Liver (tissue), 8 donors: ENCODE measurements at regions not wholly inside any gene's neighbourhood (a gene's known extent, or its start where the extent isn't known, plus 50 kb on each side); places are given as distances from the start of the nearest gene placed in this dataset.

Source experiments
- DNase-seq: peaks from one replicate; pipeline ENCODE4 v3.0.0-alpha.2; 2017; ENCODE audit warnings: low spot score
- H3K27ac ChIP-seq, 2 donors: one replicate each; pipeline ENCODE4 v1.7.0; 2013; ENCODE audit warnings: inconsistent platforms in 2 of 2, low read length in 2 of 2, control low read depth in 1 of 2, low read depth in 1 of 2, mild to moderate bottlenecking in 1 of 2
- H3K27me3 ChIP-seq, 4 donors: one replicate each; pipeline versions ENCODE4 v1.6.1 to v1.7.0; 2013; ENCODE audit warnings: low read length in 3 of 4, inconsistent platforms in 1 of 4, mild to moderate bottlenecking in 1 of 4, moderate library complexity in 1 of 4; ENCODE audit not compliant: control insufficient read depth in 4 of 4, insufficient read depth in 4 of 4
- H3K36me3 ChIP-seq, 4 donors: one replicate each; pipeline versions ENCODE4 v1.6.1 to v1.7.0; 2013; ENCODE audit warnings: low read length in 3 of 4, mild to moderate bottlenecking in 3 of 4, low read depth in 1 of 4, moderate library complexity in 1 of 4; ENCODE audit not compliant: control insufficient read depth in 4 of 4, insufficient read depth in 3 of 4
- H3K4me1 ChIP-seq, 4 donors: one replicate each; pipeline versions ENCODE4 v1.6.1 to v1.7.0; 2013; ENCODE audit warnings: low read length in 3 of 4, mild to moderate bottlenecking in 3 of 4, moderate library complexity in 1 of 4; ENCODE audit not compliant: control insufficient read depth in 4 of 4, insufficient read depth in 4 of 4
- H3K4me3 ChIP-seq, 3 donors: one replicate each; pipeline versions ENCODE4 v1.6.1 to v1.7.0; 2013; ENCODE audit warnings: low read length in 3 of 3, control low read depth in 1 of 3, low read depth in 1 of 3, mild to moderate bottlenecking in 1 of 3
- H3K9ac ChIP-seq, 2 donors: one replicate each; pipeline ENCODE4 v1.7.0; 2013; ENCODE audit warnings: low read length in 2 of 2, mild to moderate bottlenecking in 2 of 2, moderate library complexity in 2 of 2, control low read depth in 1 of 2, low read depth in 1 of 2
- H3K9me3 ChIP-seq, 4 donors: one replicate each; pipeline versions ENCODE4 v1.6.1 to v1.7.0; 2013; ENCODE audit warnings: low read length in 3 of 4; ENCODE audit not compliant: control insufficient read depth in 4 of 4
- CTCF ChIP-seq: fragments of 150-350 bp; IDR thresholded peaks from 2 replicates; pipeline ENCODE4 v1.5.1; 2017; ENCODE audit warnings: improper control_type of control experiment, low read depth, low read length; ENCODE audit not compliant: missing input control
- EGR1 ChIP-seq, 2 donors: IDR thresholded peaks; 2 replicates each; pipeline ENCODE4 v1.6.1; 2016 to 2018; ENCODE audit warnings: antibody characterized with exemption in 2 of 2, low read depth in 2 of 2
- FOXA2 ChIP-seq: IDR thresholded peaks from 2 replicates; pipeline ENCODE4 v1.6.1; 2016; ENCODE audit warnings: antibody characterized with exemption
- GABPA ChIP-seq, 2 donors: IDR thresholded peaks in 1 of 2; conservative IDR thresholded peaks in 1 of 2; 2 replicates each; pipeline ENCODE4 v1.6.1; 2016; ENCODE audit warnings: antibody characterized with exemption in 2 of 2, mild to moderate bottlenecking in 1 of 2, moderate library complexity in 1 of 2
- HNF4A ChIP-seq, 2 donors: conservative IDR thresholded peaks; 2 replicates each; pipeline ENCODE4 v1.6.1; 2016; ENCODE audit warnings: antibody characterized with exemption in 2 of 2, mild to moderate bottlenecking in 2 of 2
- HNF4G ChIP-seq: IDR thresholded peaks from 2 replicates; pipeline ENCODE4 v1.6.1; 2016; ENCODE audit warnings: antibody characterized with exemption
- JUND ChIP-seq, 2 donors: IDR thresholded peaks; 2 replicates each; pipeline ENCODE4 v1.6.1; 2016; ENCODE audit warnings: antibody characterized with exemption in 2 of 2
- MAX ChIP-seq: IDR thresholded peaks from 2 replicates; pipeline ENCODE4 v1.6.1; 2016; ENCODE audit warnings: antibody characterized with exemption
- NR2F2 ChIP-seq: IDR thresholded peaks from 2 replicates; pipeline ENCODE4 v1.6.1; 2016; ENCODE audit warnings: antibody characterized with exemption
- RAD21 ChIP-seq, 2 donors: IDR thresholded peaks; 2 replicates each; pipeline ENCODE4 v1.6.1; 2016; ENCODE audit warnings: antibody characterized with exemption in 2 of 2, mild to moderate bottlenecking in 2 of 2
- REST ChIP-seq: IDR thresholded peaks from 2 replicates; pipeline ENCODE4 v1.6.1; 2016; ENCODE audit warnings: antibody characterized with exemption, mild to moderate bottlenecking
- RXRA ChIP-seq, 2 donors: IDR thresholded peaks; 2 replicates each; pipeline ENCODE4 v1.6.1; 2017 to 2018; ENCODE audit warnings: antibody characterized with exemption in 2 of 2, mild to moderate bottlenecking in 1 of 2
- SP1 ChIP-seq: IDR thresholded peaks from 2 replicates; pipeline ENCODE4 v1.6.1; 2018; ENCODE audit warnings: antibody characterized with exemption, mild to moderate bottlenecking
- TAF1 ChIP-seq: conservative IDR thresholded peaks from 2 replicates; pipeline ENCODE4 v1.6.1; 2016; ENCODE audit warnings: antibody characterized with exemption, mild to moderate bottlenecking
- ZBTB33 ChIP-seq: IDR thresholded peaks from 2 replicates; pipeline ENCODE4 v1.6.1; 2016; ENCODE audit warnings: antibody characterized with exemption
- WGBS: extraction: QIAGEN DNeasy Blood & Tissue Kit; methylation state at CpG from one replicate; pipeline ENCODE4 v1.1.7; 2013; 5-methylcytosine and 5-hydroxymethylcytosine counted together
- donor health status: healthy.
- donor health status: healthy.
- donor health status: healthy.
- donor health status: healthy.
- donor health status: healthy.

- TF ChIP-seq CTCF (peak; percentile 64), GABPA (IDR thresholded peaks at IDR 0.05 in 1 of 2, conservative IDR thresholded peaks at IDR 0.05 in 1 of 2) (no peak), RAD21 (IDR thresholded peaks at IDR 0.05) (peak; percentile 74 to 88)
These were observed 831.5 kb downstream of the STIM2 start (continued) for GRCh38 chr4:27692158-27692557.

GRCh38 chr4:27692868-27693634, 832.4 kb downstream of the STIM2 start:
- DNase-seq = no peak
- H3K4me3 ChIP-seq = no peak overlapping the region
- no peaks in the 10 kb centered on the region for H3K36me3 ChIP-seq
- no peak for TF ChIP-seq MAX
- TF ChIP-seq ZBTB33 = no peak
- no peak for TF ChIP-seq HNF4A (conservative IDR thresholded peaks at IDR 0.05)
- no peak for TF ChIP-seq SP1
- TF ChIP-seq CTCF = no peak
- no peak for TF ChIP-seq EGR1 (IDR thresholded peaks at IDR 0.05; ENCODE audit: low read depth in 2 of 2)
- no peak for TF ChIP-seq GABPA (IDR thresholded peaks at IDR 0.05 in 1 of 2, conservative IDR thresholded peaks at IDR 0.05 in 1 of 2)
- no peak for TF ChIP-seq JUND (IDR thresholded peaks at IDR 0.05)
- no peak for TF ChIP-seq TAF1
- no peak for TF ChIP-seq RAD21 (IDR thresholded peaks at IDR 0.05)
- no peak for TF ChIP-seq FOXA2
- no peak for TF ChIP-seq HNF4G
- TF ChIP-seq RXRA (IDR thresholded peaks at IDR 0.05) = no peak
- TF ChIP-seq NR2F2 = no peak
- TF ChIP-seq REST = no peak
- H3K9me3 ChIP-seq = no peaks in the 10 kb centered on the region
- no peak overlapping the region for H3K27ac ChIP-seq
- H3K27me3 ChIP-seq = no peaks in the 10 kb centered on the region
- 89% methylated on average over 6 of the region's 6 CpGs for WGBS
- peaks cover 2 to 9% (median 4%) of the 10 kb centered on the region in 4 donors for H3K4me1 ChIP-seq
- H3K9ac ChIP-seq = no peak overlapping the region
